Vagina (tissue), 2 donors: ENCODE measurements at regions not wholly inside any gene's neighbourhood (a gene's known extent, or its start where the extent isn't known, plus 50 kb on each side); places are given as distances from the start of the nearest gene placed in this dataset.

ENCODE experiments used
- DNase-seq, 2 donors: peaks; one replicate each; pipeline ENCODE4 v3.0.0-alpha.2; 2017; ENCODE audit errors: extremely low spot score in 2 of 2
- H3K27ac ChIP-seq: fragments of 200-600 bp; sonication (generic); one replicate; pipeline ENCODE4 v1.5.1; 2019
- H3K27me3 ChIP-seq: fragments of 200-600 bp; sonication (generic); one replicate; pipeline ENCODE4 v1.5.1; 2019
- H3K36me3 ChIP-seq, 2 donors: fragments of 200-600 bp; sonication (generic); one replicate each; pipeline ENCODE4 v1.5.1; 2017 to 2019
- H3K4me1 ChIP-seq: fragments of 200-600 bp; sonication (generic); one replicate; pipeline ENCODE4 v1.5.1; 2019
- H3K4me3 ChIP-seq, 2 donors: fragments of 200-600 bp; sonication (generic); 1 replicate in 1 of 2; 2 replicates in 1 of 2; pipeline ENCODE4 v1.5.1; 2016 to 2019
- H3K9me3 ChIP-seq: fragments of 200-600 bp; sonication (generic); one replicate; pipeline ENCODE4 v1.5.1; 2019
- POLR2A ChIP-seq, 2 donors: fragments of 450-650 bp; IDR thresholded peaks; one replicate each; pipeline ENCODE4 v1.6.1; 2017; ENCODE audit warnings: antibody characterized with exemption in 2 of 2, mild to moderate bottlenecking in 2 of 2, moderate library complexity in 2 of 2
- POLR2AphosphoS5 ChIP-seq, 2 donors: sonication (generic); formaldehyde crosslinking; IDR thresholded peaks; one replicate each; pipeline ENCODE4 v1.9.0; 2017; ENCODE audit warnings: antibody characterized with exemption in 2 of 2, mild to moderate bottlenecking in 2 of 2, low read depth in 1 of 2; ENCODE audit not compliant: insufficient read depth in 1 of 2
- intact Hi-C: fragments of 100-400 bp; cut with DNase I; formaldehyde crosslinking; loops from one replicate; pipeline ENCODE4 v1.15.1; 2023
- TF ChIP-seq, protein P1 (sequence below), 3 experiments: fragments of 450-650 bp in 2 of 3; fragments of 200-600 bp in 1 of 3; sonication (generic) in 1 of 3; IDR thresholded peaks; one replicate each; pipeline ENCODE4 v1.5.1; 2017 to 2019; ENCODE audit warnings: antibody characterized with exemption in 3 of 3, mild to moderate bottlenecking in 2 of 3, moderate library complexity in 2 of 3

DNA sequence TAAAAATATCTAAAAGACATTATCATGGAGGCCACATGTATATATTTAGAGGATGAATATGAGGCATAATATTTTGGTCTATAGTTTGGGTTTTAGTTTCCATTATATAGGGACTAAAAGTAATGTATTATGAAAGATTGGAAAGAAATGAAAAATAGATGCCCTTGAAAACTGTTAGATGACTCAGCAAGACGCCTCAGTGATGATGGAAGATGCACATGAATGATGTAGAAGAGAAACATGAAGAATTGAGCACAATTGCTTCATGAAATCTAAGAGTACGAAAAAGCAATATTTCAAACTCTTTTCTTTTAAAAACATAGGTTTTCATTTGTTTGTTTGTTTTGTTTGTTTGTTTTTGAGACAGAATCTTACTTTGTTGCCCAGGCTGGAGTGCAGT lies 89.8 kb downstream of the ARL4A start:
- no peaks in the 10 kb centered on the region for H3K36me3 ChIP-seq
- H3K4me3 ChIP-seq = no peak overlapping the region
- intact Hi-C loops = no loop called here
- no peak for DNase-seq
- TF ChIP-seq POLR2AphosphoS5 (IDR thresholded peaks at IDR 0.05; ENCODE audit: insufficient read depth in 1 of 2, low read depth in 1 of 2) (no peak), POLR2A (IDR thresholded peaks at IDR 0.05) (no peak)
- TF ChIP-seq, protein P1, sequence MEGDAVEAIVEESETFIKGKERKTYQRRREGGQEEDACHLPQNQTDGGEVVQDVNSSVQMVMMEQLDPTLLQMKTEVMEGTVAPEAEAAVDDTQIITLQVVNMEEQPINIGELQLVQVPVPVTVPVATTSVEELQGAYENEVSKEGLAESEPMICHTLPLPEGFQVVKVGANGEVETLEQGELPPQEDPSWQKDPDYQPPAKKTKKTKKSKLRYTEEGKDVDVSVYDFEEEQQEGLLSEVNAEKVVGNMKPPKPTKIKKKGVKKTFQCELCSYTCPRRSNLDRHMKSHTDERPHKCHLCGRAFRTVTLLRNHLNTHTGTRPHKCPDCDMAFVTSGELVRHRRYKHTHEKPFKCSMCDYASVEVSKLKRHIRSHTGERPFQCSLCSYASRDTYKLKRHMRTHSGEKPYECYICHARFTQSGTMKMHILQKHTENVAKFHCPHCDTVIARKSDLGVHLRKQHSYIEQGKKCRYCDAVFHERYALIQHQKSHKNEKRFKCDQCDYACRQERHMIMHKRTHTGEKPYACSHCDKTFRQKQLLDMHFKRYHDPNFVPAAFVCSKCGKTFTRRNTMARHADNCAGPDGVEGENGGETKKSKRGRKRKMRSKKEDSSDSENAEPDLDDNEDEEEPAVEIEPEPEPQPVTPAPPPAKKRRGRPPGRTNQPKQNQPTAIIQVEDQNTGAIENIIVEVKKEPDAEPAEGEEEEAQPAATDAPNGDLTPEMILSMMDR (IDR thresholded peaks at IDR 0.05) = no peak
- no peaks in the 10 kb centered on the region for H3K9me3 ChIP-seq
- no peak overlapping the region for H3K27ac ChIP-seq
- H3K4me1 ChIP-seq = peaks cover under 1% of the 10 kb centered on the region
- H3K27me3 ChIP-seq = no peaks in the 10 kb centered on the region

DNA sequence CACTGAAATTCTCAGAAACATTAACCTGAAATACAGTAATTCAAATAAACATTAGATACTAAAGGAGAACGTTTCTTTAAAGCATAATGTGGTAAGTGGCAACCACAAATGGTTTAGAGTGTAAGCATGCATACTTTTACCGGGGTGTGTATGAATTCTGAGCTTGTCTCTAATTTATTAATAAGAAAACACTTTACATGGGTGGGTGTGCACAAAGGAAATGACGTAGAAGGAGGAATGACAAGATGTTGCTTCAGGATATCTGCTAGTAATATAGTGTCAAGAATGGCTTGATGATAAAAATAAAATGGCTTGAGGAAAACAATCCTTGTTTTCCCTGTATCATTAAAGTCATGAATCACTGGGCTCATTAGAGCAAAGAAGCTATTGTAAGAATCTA lies 92.5 kb downstream of the ARL4A start:
- no peak overlapping the region for H3K27ac ChIP-seq
- TF ChIP-seq POLR2A (IDR thresholded peaks at IDR 0.05) (no peak), POLR2AphosphoS5 (IDR thresholded peaks at IDR 0.05; ENCODE audit: insufficient read depth in 1 of 2, low read depth in 1 of 2) (no peak)
- TF ChIP-seq, protein P1 (IDR thresholded peaks at IDR 0.05) = no peak
- no peaks in the 10 kb centered on the region for H3K27me3 ChIP-seq
- no peak for DNase-seq
- H3K4me3 ChIP-seq = no peak overlapping the region
- H3K9me3 ChIP-seq = no peaks in the 10 kb centered on the region
- no peaks in the 10 kb centered on the region for H3K36me3 ChIP-seq
- H3K4me1 ChIP-seq = no peaks in the 10 kb centered on the region
- intact Hi-C loops = no loop called here

DNA sequence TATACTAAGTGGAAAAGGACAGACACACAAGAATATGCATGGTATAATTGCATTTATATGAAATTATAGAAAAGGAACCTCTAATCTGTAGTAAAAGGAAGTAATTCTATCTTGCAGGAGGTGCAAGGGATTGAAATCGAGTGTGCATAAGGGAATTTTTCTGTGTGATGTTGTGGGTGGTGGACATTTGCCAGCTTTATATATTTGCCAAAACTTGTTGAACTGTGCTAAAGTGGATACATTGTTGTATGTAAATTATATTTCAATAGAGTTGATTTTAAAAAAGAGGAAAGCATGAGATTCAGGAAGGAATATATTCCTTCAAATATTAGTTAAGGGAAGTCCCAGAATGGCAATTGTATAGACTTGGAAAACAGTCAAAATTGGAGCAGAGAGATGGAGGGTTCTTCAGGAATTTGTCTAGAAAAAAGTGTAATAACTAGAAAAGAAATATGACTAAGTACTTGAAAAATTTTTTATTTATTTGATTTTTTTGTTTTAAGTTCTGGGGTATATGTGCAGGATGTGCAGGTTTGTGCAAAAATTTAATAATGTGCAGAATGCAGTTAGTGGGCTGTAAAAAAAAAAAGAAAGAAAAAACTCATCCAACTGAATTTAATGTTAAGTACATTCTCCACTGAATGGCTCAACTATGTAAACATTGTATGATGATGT lies 96.1 kb downstream of the ARL4A start:
- no peak for DNase-seq
- Histone ChIP-seq H3K27ac (no peak overlapping the region), H3K27me3 (no peaks in the 10 kb centered on the region), H3K4me1 (no peaks in the 10 kb centered on the region), H3K4me3 (no peak overlapping the region), H3K36me3 (no peaks in the 10 kb centered on the region), H3K9me3 (no peaks in the 10 kb centered on the region)
- no peak for TF ChIP-seq POLR2AphosphoS5 (IDR thresholded peaks at IDR 0.05; ENCODE audit: insufficient read depth in 1 of 2, low read depth in 1 of 2)
- TF ChIP-seq POLR2A (IDR thresholded peaks at IDR 0.05) = no peak
- intact Hi-C loops = no loop called here

DNA sequence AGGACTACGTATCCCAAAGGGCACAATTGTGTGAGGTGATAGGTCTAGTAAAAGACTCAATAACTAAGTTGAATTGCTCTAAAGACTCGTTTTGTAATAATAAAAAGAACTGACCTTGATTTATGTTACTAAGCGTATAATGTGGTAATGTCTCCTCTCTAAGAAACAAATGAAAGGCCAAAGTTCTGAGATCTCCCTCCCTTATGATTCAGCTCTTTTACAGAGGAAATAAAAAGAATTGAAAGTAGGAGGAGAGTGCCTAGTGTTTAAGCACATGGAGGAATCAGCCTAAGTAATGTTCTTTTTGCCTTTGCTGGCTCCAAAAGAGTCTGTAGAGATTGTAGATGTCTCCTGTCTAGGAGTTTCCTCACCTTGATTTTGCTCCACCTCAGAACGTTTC lies 98.0 kb downstream of the ARL4A start:
- intact Hi-C loops = no loop called here
- no peak overlapping the region for H3K4me3 ChIP-seq
- H3K27ac ChIP-seq = no peak overlapping the region
- no peaks in the 10 kb centered on the region for H3K27me3 ChIP-seq
- DNase-seq = no peak
- no peaks in the 10 kb centered on the region for H3K4me1 ChIP-seq
- TF ChIP-seq POLR2A (IDR thresholded peaks at IDR 0.05) = no peak
- TF ChIP-seq, protein P1 (IDR thresholded peaks at IDR 0.05) = no peak
- TF ChIP-seq POLR2AphosphoS5 (IDR thresholded peaks at IDR 0.05; ENCODE audit: insufficient read depth in 1 of 2, low read depth in 1 of 2) = no peak
- no peaks in the 10 kb centered on the region for H3K9me3 ChIP-seq
- H3K36me3 ChIP-seq = no peaks in the 10 kb centered on the region

DNA sequence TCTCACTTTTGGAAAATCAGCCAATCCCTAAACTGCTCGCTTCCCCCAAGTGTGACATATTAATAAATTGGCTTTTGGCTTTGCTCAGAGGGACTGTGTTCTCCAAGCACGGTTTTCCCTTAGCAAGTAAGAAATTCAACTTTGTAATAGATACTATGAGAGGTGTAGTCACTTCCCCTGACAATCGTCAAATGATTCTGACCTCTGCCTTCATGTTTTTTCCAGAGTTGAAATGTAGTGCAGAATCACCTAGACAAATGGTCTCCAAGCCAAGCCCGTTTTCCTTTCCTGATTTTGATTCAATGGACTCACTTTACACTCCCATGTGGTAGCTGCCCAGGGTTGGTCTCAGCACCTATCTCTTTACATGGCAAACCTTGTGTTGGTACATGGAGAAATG lies 99.1 kb downstream of the ARL4A start:
- H3K27ac ChIP-seq = no peak overlapping the region
- no peaks in the 10 kb centered on the region for H3K4me1 ChIP-seq
- DNase-seq = no peak
- H3K36me3 ChIP-seq = no peaks in the 10 kb centered on the region
- no peak overlapping the region for H3K4me3 ChIP-seq
- H3K9me3 ChIP-seq = no peaks in the 10 kb centered on the region
- TF ChIP-seq POLR2A (IDR thresholded peaks at IDR 0.05) = no peak
- TF ChIP-seq, protein P1 (IDR thresholded peaks at IDR 0.05) = no peak
- TF ChIP-seq POLR2AphosphoS5 (IDR thresholded peaks at IDR 0.05; ENCODE audit: insufficient read depth in 1 of 2, low read depth in 1 of 2) = no peak
- intact Hi-C loops = no loop called here
- H3K27me3 ChIP-seq = no peaks in the 10 kb centered on the region
